ENCODE measurements at regions not wholly inside any gene's neighbourhood (a gene's known extent, or its start where the extent isn't known, plus 50 kb on each side); places are given as distances from the start of the nearest gene placed in this dataset.

DNA sequence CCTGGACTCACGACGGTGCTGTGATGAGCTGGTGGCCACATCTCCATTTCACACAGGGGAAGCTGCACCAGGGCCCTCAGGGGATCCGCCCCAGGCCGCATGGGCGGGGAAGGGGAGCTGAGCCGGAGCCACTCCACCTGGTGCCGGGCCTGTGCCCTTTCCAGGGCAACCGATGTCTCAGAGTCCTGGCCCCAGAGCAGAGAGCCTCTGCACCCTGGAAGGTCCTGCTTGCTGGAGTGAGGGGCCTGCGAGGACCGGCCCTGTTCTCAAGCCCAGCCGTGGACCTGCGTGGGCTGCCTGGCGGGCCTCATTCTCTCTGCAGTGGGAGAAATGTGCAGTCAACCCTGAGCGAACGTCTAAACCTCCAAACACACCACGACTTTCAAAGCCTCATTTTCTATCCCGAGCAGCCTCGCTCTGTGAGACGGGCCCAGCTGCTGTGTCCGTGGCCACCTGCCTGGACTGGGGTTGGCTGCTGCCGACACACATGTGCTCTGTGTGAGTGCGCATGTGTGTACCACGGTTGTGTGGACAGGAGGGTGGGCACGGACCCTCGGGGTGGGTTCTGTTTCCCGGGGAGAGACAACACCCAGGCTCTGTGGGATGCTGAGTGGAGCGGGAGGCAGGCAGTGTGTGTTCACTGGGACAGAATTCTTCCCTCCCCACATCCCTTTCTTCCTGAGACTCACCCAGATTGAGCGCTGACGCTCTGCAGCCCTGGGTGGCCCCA lies 163.5 kb downstream of the KIF26A start:
- Mint-ChIP-seq H3K27me3 (ENCODE audit: low read depth) (peaks cover 4% of the 10 kb centered on the region; the same call in 1 of the 2 replicates), H3K4me1 (no peaks in the 10 kb centered on the region), H3K4me3 (no peak overlapping the region), H3K27ac (no peak overlapping the region), H3K36me3 (peaks cover 11% of the 10 kb centered on the region), H3K9me3 (peaks cover 11% of the 10 kb centered on the region)
- ChIA-PET POLR2A (no interaction called here), CTCF (interaction anchor here (1.0 to 2.0 kb wide), 2 partner anchors 7 to 40 kb away, joined by 3 to 5 read pairs; no protein-coding TSS in a partner anchor)
- TF ChIP-seq CBFB (CRISPR knock-in tag; IDR thresholded peaks at IDR 0.05; ENCODE audit: low read depth), result no peak
- no peak for TF ChIP-seq RELA (CRISPR knock-in tag; IDR thresholded peaks at IDR 0.05; ENCODE audit: borderline replicate concordance)
- TF ChIP-seq TEAD1 (CRISPR knock-in tag; IDR thresholded peaks at IDR 0.05), result no peak
- no peak for TF ChIP-seq EMX1 (CRISPR knock-in tag; IDR thresholded peaks at IDR 0.05)
- TF ChIP-seq, protein P1, sequence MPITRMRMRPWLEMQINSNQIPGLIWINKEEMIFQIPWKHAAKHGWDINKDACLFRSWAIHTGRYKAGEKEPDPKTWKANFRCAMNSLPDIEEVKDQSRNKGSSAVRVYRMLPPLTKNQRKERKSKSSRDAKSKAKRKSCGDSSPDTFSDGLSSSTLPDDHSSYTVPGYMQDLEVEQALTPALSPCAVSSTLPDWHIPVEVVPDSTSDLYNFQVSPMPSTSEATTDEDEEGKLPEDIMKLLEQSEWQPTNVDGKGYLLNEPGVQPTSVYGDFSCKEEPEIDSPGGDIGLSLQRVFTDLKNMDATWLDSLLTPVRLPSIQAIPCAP (CRISPR knock-in tag; IDR thresholded peaks at IDR 0.05), result no peak
- no peak for TF ChIP-seq JAZF1 (CRISPR knock-in tag; IDR thresholded peaks at IDR 0.05)
- TF ChIP-seq SP1 (CRISPR knock-in tag; conservative IDR thresholded peaks at IDR 0.05), result no peak
- no peak for TF ChIP-seq OVOL2 (CRISPR knock-in tag; IDR thresholded peaks at IDR 0.05; ENCODE audit: borderline replicate concordance)
- TF ChIP-seq FOXJ3 (CRISPR knock-in tag; IDR thresholded peaks at IDR 0.05; ENCODE audit: borderline replicate concordance), result no peak
- TF ChIP-seq NFATC4 (CRISPR knock-in tag; IDR thresholded peaks at IDR 0.05), result no peak
- no peak for TF ChIP-seq PRRX2 (CRISPR knock-in tag; IDR thresholded peaks at IDR 0.05)
- TF ChIP-seq, protein P2, sequence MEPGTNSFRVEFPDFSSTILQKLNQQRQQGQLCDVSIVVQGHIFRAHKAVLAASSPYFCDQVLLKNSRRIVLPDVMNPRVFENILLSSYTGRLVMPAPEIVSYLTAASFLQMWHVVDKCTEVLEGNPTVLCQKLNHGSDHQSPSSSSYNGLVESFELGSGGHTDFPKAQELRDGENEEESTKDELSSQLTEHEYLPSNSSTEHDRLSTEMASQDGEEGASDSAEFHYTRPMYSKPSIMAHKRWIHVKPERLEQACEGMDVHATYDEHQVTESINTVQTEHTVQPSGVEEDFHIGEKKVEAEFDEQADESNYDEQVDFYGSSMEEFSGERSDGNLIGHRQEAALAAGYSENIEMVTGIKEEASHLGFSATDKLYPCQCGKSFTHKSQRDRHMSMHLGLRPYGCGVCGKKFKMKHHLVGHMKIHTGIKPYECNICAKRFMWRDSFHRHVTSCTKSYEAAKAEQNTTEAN (CRISPR knock-in tag; IDR thresholded peaks at IDR 0.05), result no peak
- TF ChIP-seq ZNF317 (CRISPR knock-in tag; IDR thresholded peaks at IDR 0.05; ENCODE audit: borderline replicate concordance, low read depth), result no peak
- TF ChIP-seq NR1H2 (CRISPR knock-in tag; IDR thresholded peaks at IDR 0.05), result no peak
- TF ChIP-seq SOX15 (CRISPR knock-in tag; IDR thresholded peaks at IDR 0.05), result no peak
- TF ChIP-seq ZNF532 (CRISPR knock-in tag; IDR thresholded peaks at IDR 0.05; ENCODE audit: borderline replicate concordance), result no peak
- TF ChIP-seq, protein P3, sequence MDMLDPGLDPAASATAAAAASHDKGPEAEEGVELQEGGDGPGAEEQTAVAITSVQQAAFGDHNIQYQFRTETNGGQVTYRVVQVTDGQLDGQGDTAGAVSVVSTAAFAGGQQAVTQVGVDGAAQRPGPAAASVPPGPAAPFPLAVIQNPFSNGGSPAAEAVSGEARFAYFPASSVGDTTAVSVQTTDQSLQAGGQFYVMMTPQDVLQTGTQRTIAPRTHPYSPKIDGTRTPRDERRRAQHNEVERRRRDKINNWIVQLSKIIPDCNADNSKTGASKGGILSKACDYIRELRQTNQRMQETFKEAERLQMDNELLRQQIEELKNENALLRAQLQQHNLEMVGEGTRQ (CRISPR knock-in tag; IDR thresholded peaks at IDR 0.05), result no peak
- no peak for ATAC-seq
- no peak for DNase-seq (ENCODE audit: low spot score)

DNA sequence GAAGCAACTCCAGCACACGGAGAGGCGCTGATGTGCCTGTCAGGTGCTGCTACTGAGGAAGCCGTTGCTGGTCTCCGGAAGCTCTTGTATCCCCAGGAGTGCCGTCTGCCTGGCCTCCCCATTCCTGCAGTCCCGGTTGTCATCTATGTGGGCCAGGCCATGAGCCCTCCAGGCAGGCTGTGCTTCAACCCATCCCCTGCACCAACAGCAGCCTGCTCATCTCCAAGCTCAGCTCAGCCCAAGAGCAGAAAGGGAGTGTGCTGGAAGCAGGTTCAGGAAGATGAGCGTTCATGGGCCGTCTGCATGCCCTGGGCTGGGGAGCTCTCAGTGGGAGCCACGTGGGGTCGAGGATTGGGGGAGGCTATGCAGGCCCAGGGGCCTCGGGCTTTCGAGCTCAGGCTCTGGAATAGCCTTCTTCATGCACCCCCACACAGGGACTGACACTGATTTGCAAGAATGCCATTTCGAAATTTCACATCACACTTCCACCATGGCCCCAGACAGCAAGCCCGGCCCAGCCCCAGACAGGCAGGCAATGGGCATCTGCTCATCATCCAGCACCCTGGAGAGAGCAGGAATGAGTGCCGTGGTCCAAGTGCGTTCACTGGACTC lies 164.5 kb downstream of the KIF26A start:
- Mint-ChIP-seq H3K36me3 (peaks cover 11% of the 10 kb centered on the region), H3K4me3 (no peak overlapping the region), H3K9me3 (peaks cover 11% of the 10 kb centered on the region), H3K27ac (no peak overlapping the region), H3K4me1 (no peaks in the 10 kb centered on the region), H3K27me3 (ENCODE audit: low read depth) (peaks cover 4% of the 10 kb centered on the region; the same call in 1 of the 2 replicates)
- TF ChIP-seq NR1H2 (CRISPR knock-in tag; IDR thresholded peaks at IDR 0.05) (no peak), ZNF396 (CRISPR knock-in tag; IDR thresholded peaks at IDR 0.05; ENCODE audit: borderline replicate concordance) (no peak), ZNF423 (CRISPR knock-in tag; IDR thresholded peaks at IDR 0.05) (no peak), ZNF121 (CRISPR knock-in tag; IDR thresholded peaks at IDR 0.05) (no peak), ZNF317 (CRISPR knock-in tag; IDR thresholded peaks at IDR 0.05; ENCODE audit: borderline replicate concordance, low read depth) (no peak), ESRRA (CRISPR knock-in tag; IDR thresholded peaks at IDR 0.05; ENCODE audit: borderline replicate concordance) (no peak), ZNF219 (CRISPR knock-in tag; IDR thresholded peaks at IDR 0.05; ENCODE audit: borderline replicate concordance) (no peak), ZNF532 (CRISPR knock-in tag; IDR thresholded peaks at IDR 0.05; ENCODE audit: borderline replicate concordance) (no peak)
- TF ChIP-seq, protein P1 (CRISPR knock-in tag; IDR thresholded peaks at IDR 0.05), result no peak
- ATAC-seq (no peak), DNase-seq (ENCODE audit: low spot score) (no peak)
- ChIA-PET CTCF (interaction anchor here (1.0 to 2.0 kb wide), 2 partner anchors 8 to 39 kb away, joined by 3 to 5 read pairs; no protein-coding TSS in a partner anchor), POLR2A (no interaction called here)

Measured in WTC11 (cell line).